H9 (cell line): ENCODE measurements at regions not wholly inside any gene's neighbourhood (a gene's known extent, or its start where the extent isn't known, plus 50 kb on each side); places are given as distances from the start of the nearest gene placed in this dataset.

Source experiments
- DNase-seq: peaks from one replicate; pipeline ENCODE4 v3.0.0-alpha.2; 2017
- H2AFZ ChIP-seq: one replicate; pipeline ENCODE4 v1.6.1; 2013; ENCODE audit warnings: mild to moderate bottlenecking, low read length, control low read depth, moderate library complexity
- H2AK5ac ChIP-seq: 2 replicates; pipeline ENCODE4 v1.6.1; 2013; ENCODE audit warnings: low read length, control low read depth, mixed read lengths; ENCODE audit not compliant: insufficient read length
- H2BK120ac ChIP-seq: one replicate; pipeline ENCODE4 v1.6.1; 2013; ENCODE audit warnings: low read depth, mild to moderate bottlenecking, low read length, control low read depth, inconsistent platforms; ENCODE audit not compliant: poor library complexity, severe bottlenecking
- H2BK12ac ChIP-seq: 2 replicates; pipeline ENCODE4 v1.6.1; 2013; ENCODE audit warnings: low read length, control low read depth, mixed read lengths, low read depth; ENCODE audit not compliant: insufficient read length
- H2BK15ac ChIP-seq: 2 replicates; pipeline ENCODE4 v1.6.1; 2013; ENCODE audit warnings: low read depth, low read length, control low read depth
- H2BK20ac ChIP-seq: one replicate; pipeline ENCODE4 v1.6.1; 2013; ENCODE audit warnings: low read depth, mild to moderate bottlenecking, low read length, control low read depth, inconsistent platforms; ENCODE audit not compliant: poor library complexity, severe bottlenecking
- H2BK5ac ChIP-seq: 2 replicates; pipeline ENCODE4 v1.6.1; 2013; ENCODE audit warnings: low read length, control low read depth, mixed read lengths; ENCODE audit not compliant: insufficient read length
- H3K14ac ChIP-seq: 2 replicates; pipeline ENCODE4 v1.6.1; 2013; ENCODE audit warnings: low read length, control low read depth; ENCODE audit not compliant: insufficient read depth
- H3K18ac ChIP-seq: 2 replicates; pipeline ENCODE4 v1.6.1; 2013; ENCODE audit warnings: low read depth, mild to moderate bottlenecking, mixed read lengths, low read length, control low read depth; ENCODE audit not compliant: insufficient read length
- H3K23ac ChIP-seq: 2 replicates; pipeline ENCODE4 v1.6.1; 2013; ENCODE audit warnings: low read length, control low read depth, mixed read lengths, low read depth; ENCODE audit not compliant: insufficient read length
- H3K23me2 ChIP-seq: 2 replicates; pipeline ENCODE4 v1.6.1; 2013; ENCODE audit warnings: low read depth, mild to moderate bottlenecking, mixed read lengths, low read length, control low read depth; ENCODE audit not compliant: insufficient read length, poor library complexity, severe bottlenecking
- H3K27ac ChIP-seq: 2 replicates; pipeline ENCODE4 v1.5.1; 2013; ENCODE audit warnings: low read length, control low read depth, mixed read lengths, low read depth; ENCODE audit not compliant: insufficient read length
- H3K27me3 ChIP-seq: 2 replicates; pipeline ENCODE4 v1.6.1; 2013; ENCODE audit warnings: low read length, control low read depth, inconsistent platforms; ENCODE audit not compliant: insufficient read depth
- H3K4ac ChIP-seq: 2 replicates; pipeline ENCODE4 v1.6.1; 2013; ENCODE audit warnings: low read depth, mild to moderate bottlenecking, control low read depth, inconsistent platforms, low read length, moderate library complexity
- H3K4me1 ChIP-seq: 2 replicates; pipeline ENCODE4 v1.6.1; 2013; ENCODE audit warnings: low read length, control low read depth, inconsistent platforms; ENCODE audit not compliant: insufficient read depth
- H3K4me2 ChIP-seq: 2 replicates; pipeline ENCODE4 v1.6.1; 2013; ENCODE audit warnings: low read length, control low read depth, mixed read lengths; ENCODE audit not compliant: insufficient read length, insufficient read depth
- H3K56ac ChIP-seq: 2 replicates; pipeline ENCODE4 v1.6.1; 2013; ENCODE audit warnings: low read depth, mild to moderate bottlenecking, mixed read lengths, low read length, control low read depth; ENCODE audit not compliant: insufficient read length
- H3K79me1 ChIP-seq: 2 replicates; pipeline ENCODE4 v1.6.1; 2013; ENCODE audit warnings: low read depth, mild to moderate bottlenecking, moderate library complexity, low read length, control low read depth, inconsistent platforms; ENCODE audit not compliant: insufficient read depth, poor library complexity, severe bottlenecking
- H3K79me2 ChIP-seq: 2 replicates; pipeline ENCODE4 v1.6.1; 2013; ENCODE audit warnings: low read length, control low read depth, inconsistent platforms; ENCODE audit not compliant: insufficient read depth
- H3K9ac ChIP-seq: 2 replicates; pipeline ENCODE4 v1.6.1; 2013; ENCODE audit warnings: low read length, control low read depth, mixed read lengths; ENCODE audit not compliant: insufficient read length; ENCODE audit errors: extremely low read depth
- H3K9me3 ChIP-seq: one replicate; pipeline ENCODE4 v1.6.1; 2013; ENCODE audit warnings: low read depth, low read length, inconsistent platforms; ENCODE audit not compliant: control insufficient read depth
- H3T11ph ChIP-seq: one replicate; pipeline ENCODE4 v1.6.1; 2013; ENCODE audit warnings: mild to moderate bottlenecking, low read length, control low read depth, inconsistent platforms
- H4K20me1 ChIP-seq: one replicate; pipeline ENCODE4 v1.6.1; 2013; ENCODE audit not compliant: control insufficient read depth, insufficient read length, insufficient read depth
- H4K5ac ChIP-seq: 2 replicates; pipeline ENCODE4 v1.6.1; 2013; ENCODE audit warnings: low read depth, mild to moderate bottlenecking, mixed read lengths, low read length, control low read depth; ENCODE audit not compliant: insufficient read length
- H4K8ac ChIP-seq: replicated peaks from 2 replicates; pipeline ENCODE4 v1.6.1; 2013; ENCODE audit warnings: low read length, control low read depth, mixed read lengths, low read depth; ENCODE audit not compliant: insufficient read length
- H4K91ac ChIP-seq: 2 replicates; pipeline ENCODE4 v1.6.1; 2013; ENCODE audit warnings: low read depth, mild to moderate bottlenecking, moderate library complexity, mixed read lengths, low read length, control low read depth; ENCODE audit not compliant: insufficient read length
- H3K27ac Mint-ChIP-seq, 3 experiments: 2 replicates in 2 of 3; 3 replicates in 1 of 3; pipeline ENCODE4 v1.8.0; 2020 to 2021; ENCODE audit warnings: mixed read lengths in 3 of 3, mild to moderate bottlenecking in 1 of 3, moderate library complexity in 1 of 3
- H3K27me3 Mint-ChIP-seq: 2 replicates; pipeline ENCODE4 v1.8.0; 2021; ENCODE audit warnings: low read depth, mild to moderate bottlenecking, moderate library complexity, mixed read lengths
- H3K36me3 Mint-ChIP-seq, 3 experiments: 2 replicates in 2 of 3; 3 replicates in 1 of 3; pipeline ENCODE4 v1.8.0; 2020 to 2021; ENCODE audit warnings: low read depth in 3 of 3, mixed read lengths in 3 of 3; ENCODE audit not compliant: insufficient read depth in 1 of 3
- H3K4me1 Mint-ChIP-seq, 2 experiments: 2 replicates each; pipeline ENCODE4 v1.8.0; 2020; ENCODE audit warnings: mixed read lengths in 2 of 2
- H3K4me3 Mint-ChIP-seq, 2 experiments: 2 replicates in 1 of 2; 3 replicates in 1 of 2; pipeline ENCODE4 v1.8.0; 2020 to 2021; ENCODE audit warnings: mild to moderate bottlenecking in 2 of 2, mixed read lengths in 2 of 2, moderate library complexity in 1 of 2
- H3K9me3 Mint-ChIP-seq, 2 experiments: 2 replicates in 1 of 2; 3 replicates in 1 of 2; pipeline ENCODE4 v1.8.0; 2020; ENCODE audit warnings: mild to moderate bottlenecking in 2 of 2, mixed read lengths in 2 of 2, moderate library complexity in 1 of 2
- CTCF ChIP-seq: fragments of 200-600 bp; sonication (generic); conservative IDR thresholded peaks from 3 replicates; pipeline ENCODE4 v1.8.0; 2021; ENCODE audit warnings: antibody characterized with exemption, mild to moderate bottlenecking
- WGBS: extraction: QIAGEN DNeasy Blood & Tissue Kit; methylation state at CpG from one replicate; pipeline ENCODE4 v1.1.7; 2013; ENCODE audit warnings: missing lambda C conversion rate, low lambda C conversion rate, mixed read lengths; ENCODE audit not compliant: insufficient read length; ENCODE audit errors: extremely low coverage; 5-methylcytosine and 5-hydroxymethylcytosine counted together

DNA sequence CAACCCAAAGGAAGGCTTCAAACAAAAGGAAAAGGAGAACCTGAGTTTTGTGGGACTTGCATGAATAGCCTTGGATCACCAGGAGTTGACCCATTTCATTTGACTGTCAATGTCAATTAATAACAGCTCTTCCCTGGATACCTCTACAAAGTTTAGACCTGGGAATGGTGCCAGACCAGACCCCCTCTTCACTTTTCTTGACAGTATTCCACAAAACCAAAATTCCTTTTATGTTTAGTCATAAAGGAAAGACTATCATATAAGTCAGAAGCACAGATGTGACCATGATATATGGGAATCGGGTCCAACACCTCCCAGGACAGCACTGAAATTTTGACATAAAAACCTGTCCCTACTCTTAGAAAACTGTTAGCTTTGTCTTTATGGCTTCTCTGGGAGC lies 191.8 kb downstream of the LYPLAL1 start:
- no peaks in the 10 kb centered on the region for H3K27me3 Mint-ChIP-seq
- Histone ChIP-seq H3K23me2 (no peaks in the 10 kb centered on the region), H3K4me2 (no peak overlapping the region), H3T11ph (no peak overlapping the region), H2BK20ac (no peak overlapping the region), H2BK12ac (no peak overlapping the region), H3K23ac (no peak overlapping the region), H3K9ac (no peak overlapping the region), H3K14ac (no peak overlapping the region), H3K9me3 (no peaks in the 10 kb centered on the region), H3K79me1 (no peaks in the 10 kb centered on the region), H4K20me1 (no peaks in the 10 kb centered on the region), H3K27ac (no peak overlapping the region), H3K56ac (no peak overlapping the region), H3K18ac (no peak overlapping the region), H4K91ac (no peak overlapping the region), H3K27me3 (no peaks in the 10 kb centered on the region), H2AK5ac (no peak overlapping the region), H3K79me2 (no peaks in the 10 kb centered on the region), H2BK120ac (no peak overlapping the region), H2BK5ac (no peak overlapping the region), H4K8ac (no peak overlapping the region), H2BK15ac (no peak overlapping the region), H3K4ac (no peak overlapping the region), H2AFZ (no peak overlapping the region), H3K4me1 (no peaks in the 10 kb centered on the region), H4K5ac (no peak overlapping the region)
- no peaks in the 10 kb centered on the region for H3K36me3 Mint-ChIP-seq
- no peak for DNase-seq
- no peak overlapping the region for H3K27ac Mint-ChIP-seq
- no peaks in the 10 kb centered on the region for H3K9me3 Mint-ChIP-seq
- TF ChIP-seq CTCF, result no peak
- no peak overlapping the region for H3K4me3 Mint-ChIP-seq
- no CpG with 5 or more reads among the region's 1 CpG for WGBS
- H3K4me1 Mint-ChIP-seq, result no peaks in the 10 kb centered on the region
